ENCODE measurements at regions not wholly inside any gene's neighbourhood (a gene's known extent, or its start where the extent isn't known, plus 50 kb on each side); places are given as distances from the start of the nearest gene placed in this dataset.

- TF ChIP-seq REST (IDR thresholded peaks at IDR 0.05; ENCODE audit: unreplicated experiment) (no peak), POLR2AphosphoS5 (IDR thresholded peaks at IDR 0.05; ENCODE audit: low read depth) (no peak), CTCF (conservative IDR thresholded peaks at IDR 0.05; ENCODE audit: low read depth in 2 of 2) (no peak), ZNF114 (CRISPR knock-in tag; IDR thresholded peaks at IDR 0.05) (no peak), EZH2 (IDR thresholded peaks at IDR 0.05; ENCODE audit: low read depth, unreplicated experiment) (no peak)
These were observed 60.9 kb downstream of the SOWAHB start (continued) for GRCh38 chr4:76836860-76837562.
